OCI-LY1 (cell line): ENCODE measurements at regions not wholly inside any gene's neighbourhood (a gene's known extent, or its start where the extent isn't known, plus 50 kb on each side); places are given as distances from the start of the nearest gene placed in this dataset.

ENCODE experiments used
- H2AFZ ChIP-seq: fragments of 200-600 bp; sonication (generic), shearing (Covaris generic); 2 replicates; pipeline ENCODE4 v1.6.0; 2014; ENCODE audit warnings: antibody characterized with exemption, mild to moderate bottlenecking, low read length
- H3F3A ChIP-seq: fragments of 200-600 bp; sonication (generic), shearing (Covaris generic); 2 replicates; pipeline ENCODE4 v1.6.0; 2014; ENCODE audit warnings: mild to moderate bottlenecking, antibody characterized with exemption, low read length, moderate library complexity; ENCODE audit not compliant: insufficient read depth
- H3K27ac ChIP-seq: fragments of 200-600 bp; sonication (generic); 2 replicates; pipeline ENCODE4 v1.5.1; 2014; ENCODE audit warnings: low read length, mixed run types, mild to moderate bottlenecking, low read depth; ENCODE audit not compliant: poor library complexity, severe bottlenecking
- H3K27me3 ChIP-seq: fragments of 200-600 bp; sonication (generic); 2 replicates; pipeline ENCODE4 v1.6.0; 2014; ENCODE audit warnings: antibody characterized with exemption, mild to moderate bottlenecking, low read length, moderate library complexity; ENCODE audit not compliant: insufficient read depth
- H3K36me3 ChIP-seq: fragments of 200-600 bp; sonication (generic); 2 replicates; pipeline ENCODE4 v1.6.1; 2014; ENCODE audit warnings: mild to moderate bottlenecking, antibody characterized with exemption, low read length, moderate library complexity, mixed read lengths; ENCODE audit not compliant: insufficient read depth
- H3K4me1 ChIP-seq: fragments of 200-600 bp; sonication (generic); 2 replicates; pipeline ENCODE4 v1.5.1; 2014; ENCODE audit warnings: mild to moderate bottlenecking, low read length, moderate library complexity; ENCODE audit not compliant: insufficient read depth, severe bottlenecking
- H3K4me2 ChIP-seq: fragments of 200-600 bp; sonication (generic), shearing (Covaris generic); 2 replicates; pipeline ENCODE4 v1.6.1; 2014; ENCODE audit warnings: low read length
- H3K4me3 ChIP-seq: fragments of 200-600 bp; sonication (generic); 2 replicates; pipeline ENCODE4 v1.5.1; 2014; ENCODE audit warnings: low read length, low read depth, mild to moderate bottlenecking, mixed read lengths; ENCODE audit not compliant: poor library complexity, severe bottlenecking
- H3K79me2 ChIP-seq: fragments of 200-600 bp; shearing (Covaris generic); 2 replicates; pipeline ENCODE4 v1.6.1; 2016; ENCODE audit warnings: mixed run types, low read length, mixed read lengths; ENCODE audit not compliant: insufficient read depth
- H3K9ac ChIP-seq: fragments of 200-600 bp; sonication (generic), shearing (Covaris generic); 2 replicates; pipeline ENCODE4 v1.6.1; 2014; ENCODE audit warnings: mild to moderate bottlenecking, low read length, mixed read lengths
- H3K9me2 ChIP-seq: fragments of 200-600 bp; sonication (generic), shearing (Covaris generic); 2 replicates; pipeline ENCODE4 v1.6.1; 2014; ENCODE audit warnings: low read depth, mild to moderate bottlenecking, low read length, mixed read lengths
- H3K9me3 ChIP-seq: fragments of 200-600 bp; shearing (Covaris generic); 2 replicates; pipeline ENCODE4 v1.6.1; 2014; ENCODE audit warnings: low read length, mixed read lengths
- H4K20me1 ChIP-seq: fragments of 200-600 bp; sonication (generic), shearing (Covaris generic); 2 replicates; pipeline ENCODE4 v1.6.0; 2016; ENCODE audit warnings: mild to moderate bottlenecking, low read length; ENCODE audit not compliant: insufficient read depth
- CTCF ChIP-seq: fragments of 200-600 bp; sonication (generic), shearing (Covaris generic); IDR thresholded peaks from 2 replicates; pipeline ENCODE4 v1.5.1; 2017; ENCODE audit warnings: mild to moderate bottlenecking, antibody characterized with exemption, low read length, moderate library complexity, mixed read lengths
- EZH2 ChIP-seq: fragments of 200-600 bp; sonication (generic), shearing (Covaris generic); IDR thresholded peaks from 2 replicates; pipeline ENCODE4 v1.8.0; 2017; ENCODE audit warnings: borderline replicate concordance, mixed run types, mild to moderate bottlenecking, antibody characterized with exemption, low read length, moderate library complexity, mixed read lengths

- H3K9ac ChIP-seq, result no peak overlapping the region
- no peaks in the 10 kb centered on the region for H3K27me3 ChIP-seq
- H2AFZ ChIP-seq, result no peak overlapping the region
- no peak overlapping the region for H3K27ac ChIP-seq
- no peaks in the 10 kb centered on the region; the same call in 1 of the 2 replicates for H3F3A ChIP-seq
- no peaks in the 10 kb centered on the region for H4K20me1 ChIP-seq
- TF ChIP-seq CTCF (no peak), EZH2 (no peak)
- no peak overlapping the region for H3K4me3 ChIP-seq
- no peak overlapping the region for H3K4me2 ChIP-seq
- peaks cover 17% of the 10 kb centered on the region for H3K4me1 ChIP-seq
- H3K9me3 ChIP-seq, result no peaks in the 10 kb centered on the region
- H3K9me2 ChIP-seq, result no peaks in the 10 kb centered on the region
- H3K79me2 ChIP-seq, result no peaks in the 10 kb centered on the region
- no peaks in the 10 kb centered on the region for H3K36me3 ChIP-seq
These were observed 482.7 kb upstream of the ZEB2 start for GRCh38 chr2:145002624-145003023.

GRCh38 chr2:145000376-145000775 is 480.5 kb upstream of the ZEB2 start:
- no peaks in the 10 kb centered on the region for H3K79me2 ChIP-seq
- H3K4me3 ChIP-seq, result no peak overlapping the region
- no peaks in the 10 kb centered on the region for H3K9me2 ChIP-seq
- H3K4me2 ChIP-seq, result no peak overlapping the region
- H2AFZ ChIP-seq, result no peak overlapping the region
- H4K20me1 ChIP-seq, result no peaks in the 10 kb centered on the region
- H3K9me3 ChIP-seq, result no peaks in the 10 kb centered on the region
- no peak overlapping the region for H3K27ac ChIP-seq
- peaks cover 14% of the 10 kb centered on the region for H3K4me1 ChIP-seq
- H3K36me3 ChIP-seq, result no peaks in the 10 kb centered on the region
- no peaks in the 10 kb centered on the region for H3K27me3 ChIP-seq
- no peak overlapping the region for H3K9ac ChIP-seq
- H3F3A ChIP-seq, result no peaks in the 10 kb centered on the region; the same call in 1 of the 2 replicates
- TF ChIP-seq EZH2 (no peak), CTCF (no peak)

GRCh38 chr2:144999936-145000335 is 480.0 kb upstream of the ZEB2 start:
- Histone ChIP-seq H3K4me2 (peak overlapping the region; percentile 28; the same call in 1 of the 2 replicates), H2AFZ (0 out of 2 replicates have a peak overlapping the region, but pooled peaks have one; percentile 81), H3K9me2 (no peaks in the 10 kb centered on the region), H3K4me3 (no peak overlapping the region), H3K9me3 (no peaks in the 10 kb centered on the region), H3K27ac (peak overlapping the region; percentile 28), H3F3A (no peaks in the 10 kb centered on the region; the same call in 1 of the 2 replicates), H3K4me1 (peaks cover 14% of the 10 kb centered on the region), H4K20me1 (no peaks in the 10 kb centered on the region), H3K79me2 (no peaks in the 10 kb centered on the region), H3K36me3 (no peaks in the 10 kb centered on the region), H3K27me3 (no peaks in the 10 kb centered on the region), H3K9ac (no peak overlapping the region)
- TF ChIP-seq EZH2 (no peak), CTCF (no peak)
